HepG2 (cell line): ENCODE measurements at regions not wholly inside any gene's neighbourhood (a gene's known extent, or its start where the extent isn't known, plus 50 kb on each side); places are given as distances from the start of the nearest gene placed in this dataset.
"Not testable (repeated sequence)": the region's sequence is repeated elsewhere in the genome, so short reads cannot be mapped to it uniquely, and the experiment has no call there.

Experiments used
- ATAC-seq: fragments of 200-7000 bp; cut with Tn5 transposase; 3 replicates; pipeline ENCODE4 v1.9.1; 2020; ENCODE audit warnings: mild to moderate bottlenecking, moderate library complexity
- BruUV-seq: library from RNA; stranded (reverse); fragments of 400-500 nt; replicated peaks from 2 replicates; lab custom pipeline; 2021; lab: Mats Ljungman, UMichigan
- CTCF ChIA-PET: fragments of 300-600 bp; formaldehyde crosslinking; extraction: SDS; loops from one replicate; lab custom pipeline; 2021; ENCODE audit warnings: low total read pairs, inconsistent platforms, low intra/inter-chr PET ratio; lab: Yijun Ruan, JAX
- POLR2A ChIA-PET: fragments of 350-600 bp; sonication (Branson Sonifier 250); formaldehyde crosslinking; loops from one replicate; lab custom pipeline; 2020; ENCODE audit warnings: antibody characterized with exemption, inconsistent platforms; lab: Yijun Ruan, JAX
- DNase-seq: peaks from one replicate; pipeline ENCODE4 v3.0.0-alpha.2; 2015; ENCODE audit warnings: low spot score
- FAIRE-seq: peaks from 3 replicates; lab custom pipeline; 2011; peaks lifted over from hg19 to GRCh38; lab: Jason Lieb, UNC
- H2AFZ ChIP-seq: one replicate; pipeline ENCODE4 v1.6.1; 2011; ENCODE audit warnings: low read length, inconsistent platforms
- H3K27ac ChIP-seq: fragments of 300-600 bp; 3 replicates; pipeline ENCODE4 v1.8.0; 2011; ENCODE audit warnings: mixed run types, mild to moderate bottlenecking, mixed read lengths, low read length, inconsistent platforms; ENCODE audit not compliant: insufficient read depth; ENCODE audit errors: extremely low read length
- H3K27me3 ChIP-seq, 2 experiments: fragments of 200-600 bp in 1 of 2; 2 replicates in 1 of 2; 3 replicates in 1 of 2; pipeline versions ENCODE4 v1.6.0 to v1.8.0; 2011; ENCODE audit warnings: low read length in 2 of 2, mild to moderate bottlenecking in 2 of 2, moderate library complexity in 2 of 2, inconsistent platforms in 1 of 2; ENCODE audit not compliant: insufficient read depth in 2 of 2, control insufficient read depth in 1 of 2
- H3K36me3 ChIP-seq, 2 experiments: fragments of 200-600 bp in 1 of 2; replicated peaks in 1 of 2; 2 replicates in 1 of 2; 3 replicates in 1 of 2; pipeline versions ENCODE4 v1.5.1 to v1.8.0; 2011; ENCODE audit warnings: low read length in 2 of 2, inconsistent platforms in 1 of 2; ENCODE audit not compliant: insufficient read depth in 2 of 2, control insufficient read depth in 1 of 2
- H3K4me1 ChIP-seq: 2 replicates; pipeline ENCODE4 v1.5.1; 2012; ENCODE audit warnings: low read length, inconsistent platforms; ENCODE audit not compliant: insufficient read depth
- H3K4me2 ChIP-seq: 2 replicates; pipeline ENCODE4 v1.6.0; 2011; ENCODE audit warnings: low read depth, low read length, inconsistent platforms
- H3K4me3 ChIP-seq, 3 experiments: fragments of 200-600 bp in 1 of 3; sonication (generic), shearing (Covaris generic) in 1 of 3; replicated peaks in 1 of 3; 2 replicates each; pipeline ENCODE4 v1.5.1; 2011 to 2016; ENCODE audit warnings: low read length in 3 of 3, inconsistent platforms in 2 of 3, low read depth in 2 of 3, mild to moderate bottlenecking in 2 of 3, control low read depth in 1 of 3, mixed read lengths in 1 of 3; ENCODE audit not compliant: insufficient read depth in 1 of 3
- H3K79me2 ChIP-seq: one replicate; pipeline ENCODE4 v1.6.1; 2011; ENCODE audit warnings: low read length, inconsistent platforms; ENCODE audit not compliant: insufficient read depth
- H3K9ac ChIP-seq: 2 replicates; pipeline ENCODE4 v1.6.0; 2011; ENCODE audit warnings: mild to moderate bottlenecking, low read depth, low read length, inconsistent platforms; ENCODE audit not compliant: insufficient read depth
- H3K9me3 ChIP-seq: 2 replicates; pipeline ENCODE4 v1.5.1; 2012; ENCODE audit warnings: mild to moderate bottlenecking, low read length
- H4K20me1 ChIP-seq: 2 replicates; pipeline ENCODE4 v1.6.0; 2011; ENCODE audit warnings: inconsistent platforms, mild to moderate bottlenecking, low read length, moderate library complexity; ENCODE audit not compliant: insufficient read depth
- CEBPB ChIP-seq: IDR thresholded peaks from 2 replicates; pipeline ENCODE4 v1.6.1; 2011; ENCODE audit warnings: low read depth, low read length, improper control_type of control experiment, borderline replicate concordance
- HMGA1 ChIP-seq: sonication (generic); formaldehyde crosslinking; conservative IDR thresholded peaks from 2 replicates; pipeline ENCODE4 v1.4.0; 2020; ENCODE audit warnings: missing genetic modification reagents
- KLF11 ChIP-seq: IDR thresholded peaks from 2 replicates; pipeline ENCODE4 v1.6.1; 2016; ENCODE audit warnings: missing compliant biosample characterization
- MTF1 ChIP-seq: sonication (generic); formaldehyde crosslinking; IDR thresholded peaks from 2 replicates; pipeline ENCODE4 v1.5.0; 2020; ENCODE audit warnings: missing genetic modification reagents
- NFKBIZ ChIP-seq: IDR thresholded peaks from 2 replicates; pipeline ENCODE4 v1.6.1; 2018; ENCODE audit warnings: missing genetic modification reagents, missing compliant biosample characterization
- NFRKB ChIP-seq: fragments of 450-650 bp; IDR thresholded peaks from 2 replicates; pipeline ENCODE4 v1.6.1; 2017
- PRDM15 ChIP-seq: sonication (generic); formaldehyde crosslinking; IDR thresholded peaks from 2 replicates; pipeline ENCODE4 v1.4.0; 2020; ENCODE audit warnings: missing genetic modification reagents
- SIX4 ChIP-seq: sonication (generic); formaldehyde crosslinking; IDR thresholded peaks from 2 replicates; pipeline ENCODE4 v1.4.0; 2020; ENCODE audit warnings: missing genetic modification reagents
- SRF ChIP-seq: IDR thresholded peaks from 2 replicates; pipeline ENCODE4 v1.6.1; 2011; ENCODE audit warnings: mild to moderate bottlenecking, low read depth, low read length, moderate library complexity
- SRSF4 ChIP-seq: fragments of 200-400 bp; formaldehyde crosslinking; IDR thresholded peaks from one replicate; pipeline ENCODE4 v1.6.1; 2018; ENCODE audit warnings: mild to moderate bottlenecking, low read depth, low read length, moderate library complexity; ENCODE audit not compliant: poor library complexity, severe bottlenecking
- TBX3 ChIP-seq: fragments of 450-650 bp; IDR thresholded peaks from 2 replicates; pipeline ENCODE4 v1.6.1; 2017; ENCODE audit warnings: antibody characterized with exemption, mild to moderate bottlenecking, inconsistent platforms, borderline replicate concordance
- ZBTB3 ChIP-seq: sonication (generic); formaldehyde crosslinking; IDR thresholded peaks from 2 replicates; pipeline ENCODE4 v1.4.0; 2020; ENCODE audit warnings: low read depth, mild to moderate bottlenecking, moderate library complexity, missing genetic modification reagents, borderline replicate concordance
- ZFP62 ChIP-seq: sonication (generic); formaldehyde crosslinking; IDR thresholded peaks from 2 replicates; pipeline ENCODE4 v1.4.0; 2020; ENCODE audit warnings: missing genetic modification reagents
- ZNF703 ChIP-seq: sonication (generic); formaldehyde crosslinking; IDR thresholded peaks from 2 replicates; pipeline ENCODE4 v1.5.1; 2020; ENCODE audit warnings: missing genetic modification reagents, mild to moderate bottlenecking, moderate library complexity, borderline replicate concordance
- WGBS: methylation state at CpG from one replicate; pipeline ENCODE4 v1.1.6; 2017; ENCODE audit warnings: low lambda C conversion rate; 5-methylcytosine and 5-hydroxymethylcytosine counted together
- in situ Hi-C: cut with HindIII; loops from 2 replicates; pipeline ENCODE4 v1.10.0; 2017; ENCODE audit warnings: low pct_unique_long_range_greater_than_20kb; ENCODE audit not compliant: extremely low pct_ligation_motif_present
- intact Hi-C: fragments of 100-400 bp; cut with micrococcal nuclease; formaldehyde crosslinking; loops from one replicate; pipeline ENCODE4 v1.10.0; 2022; ENCODE audit not compliant: unreplicated experiment
- TF ChIP-seq, protein P1 (sequence below): sonication (generic); formaldehyde crosslinking; IDR thresholded peaks from 2 replicates; pipeline ENCODE4 v1.5.1; 2020; ENCODE audit warnings: missing genetic modification reagents, mild to moderate bottlenecking, borderline replicate concordance

DNA sequence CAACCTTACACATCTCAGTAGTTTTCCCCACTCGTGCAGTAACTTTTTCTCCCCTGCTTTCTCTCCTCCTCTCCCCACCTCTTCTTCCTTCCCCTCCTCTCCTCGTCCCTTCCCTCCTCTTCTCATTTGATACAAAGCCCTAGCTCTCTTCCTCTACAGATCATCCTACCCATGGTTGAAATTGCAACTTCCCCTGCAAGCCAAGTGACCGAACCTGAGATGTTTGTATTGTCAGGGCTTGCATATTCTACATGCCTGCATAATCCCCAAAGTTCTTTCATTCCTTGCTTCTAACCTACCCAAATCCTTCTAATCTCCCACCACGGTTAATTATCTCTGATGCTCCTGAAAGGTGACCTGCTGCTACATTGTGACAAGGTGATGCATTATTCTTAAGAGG lies 408.6 kb upstream of the AMELY start:
- CTCF ChIA-PET, FAIRE-seq, H3K9ac ChIP-seq, ATAC-seq, DNase-seq, H3K79me2 ChIP-seq, H3K27ac ChIP-seq, H3K4me2 ChIP-seq, H2AFZ ChIP-seq, POLR2A ChIA-PET, BruUV-seq, in situ Hi-C loops, H3K9me3 ChIP-seq, H3K36me3 ChIP-seq, H4K20me1 ChIP-seq, H3K27me3 ChIP-seq, intact Hi-C loops, H3K4me3 ChIP-seq, H3K4me1 ChIP-seq: not testable (repeated sequence)
- 93% methylated on average over 3 of the region's 4 CpGs for WGBS

DNA sequence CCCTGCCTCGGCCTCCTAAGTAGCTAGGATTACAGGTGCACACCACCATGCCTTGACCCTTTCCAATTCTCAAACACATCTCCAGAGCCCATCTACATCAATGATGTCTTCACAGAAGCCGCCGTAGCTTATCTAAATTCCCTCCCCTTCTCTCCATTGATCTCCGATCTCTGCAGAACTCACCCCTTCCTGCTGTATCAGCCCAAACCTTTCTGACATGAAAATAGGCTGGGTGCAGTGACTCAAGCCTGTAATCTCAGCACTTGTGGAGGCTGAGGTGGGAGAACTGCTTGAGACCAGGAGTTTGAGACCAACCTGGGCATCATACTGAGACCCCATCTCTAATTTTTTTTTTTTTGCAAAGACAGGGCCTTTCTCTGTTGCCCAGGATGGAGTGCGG lies 406.6 kb upstream of the AMELY start:
- intact Hi-C loops (no loop called here), in situ Hi-C loops (no loop called here)
- POLR2A ChIA-PET = no interaction called here
- BruUV-seq = no TSS peak
- 100% methylated on average over 5 of the region's 5 CpGs for WGBS
- no peak for ATAC-seq
- Histone ChIP-seq H2AFZ (no peak overlapping the region), H3K27ac (no peak overlapping the region), H3K27me3 (no peaks in the 10 kb centered on the region), H3K4me1 (no peaks in the 10 kb centered on the region), H3K36me3 (peaks cover 2 to 3% of the 10 kb centered on the region in 2 experiments; a peak in 2 of 5 replicates), H3K4me3 (no peak overlapping the region), H3K9ac (no peak overlapping the region), H4K20me1 (no peaks in the 10 kb centered on the region), H3K9me3 (no peaks in the 10 kb centered on the region), H3K4me2 (no peak overlapping the region), H3K79me2 (no peaks in the 10 kb centered on the region)
- no peak for FAIRE-seq
- DNase-seq = no peak
- CTCF ChIA-PET = no interaction called here
- TF ChIP-seq NFRKB (no peak), ZNF703 (CRISPR knock-in tag) (no peak), MTF1 (no peak), ZBTB3 (CRISPR knock-in tag) (no peak), PRDM15 (CRISPR knock-in tag) (no peak), ZFP62 (CRISPR knock-in tag) (no peak), HMGA1 (CRISPR knock-in tag) (no peak), NFKBIZ (CRISPR knock-in tag) (no peak), KLF11 (CRISPR knock-in tag) (no peak), SIX4 (CRISPR knock-in tag) (no peak), TBX3 (no peak), SRSF4 (no peak), SRF (no peak), CEBPB (no peak)
- TF ChIP-seq, protein P1, sequence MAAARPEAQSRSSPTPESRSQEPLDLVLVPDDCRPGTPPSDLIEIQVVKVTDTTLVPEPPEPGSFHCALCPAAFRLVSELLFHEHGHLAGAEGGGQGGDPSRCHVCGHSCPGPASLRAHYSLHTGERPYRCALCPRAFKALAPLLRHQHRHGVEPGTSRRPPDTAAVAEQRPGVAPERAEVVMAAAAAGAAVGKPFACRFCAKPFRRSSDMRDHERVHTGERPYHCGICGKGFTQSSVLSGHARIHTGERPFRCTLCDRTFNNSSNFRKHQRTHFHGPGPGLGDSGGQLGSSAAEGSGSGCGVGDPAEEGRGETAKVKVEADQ (CRISPR knock-in tag) = no peak
